ENCODE measurements at regions not wholly inside any gene's neighbourhood (a gene's known extent, or its start where the extent isn't known, plus 50 kb on each side); places are given as distances from the start of the nearest gene placed in this dataset.

DNA sequence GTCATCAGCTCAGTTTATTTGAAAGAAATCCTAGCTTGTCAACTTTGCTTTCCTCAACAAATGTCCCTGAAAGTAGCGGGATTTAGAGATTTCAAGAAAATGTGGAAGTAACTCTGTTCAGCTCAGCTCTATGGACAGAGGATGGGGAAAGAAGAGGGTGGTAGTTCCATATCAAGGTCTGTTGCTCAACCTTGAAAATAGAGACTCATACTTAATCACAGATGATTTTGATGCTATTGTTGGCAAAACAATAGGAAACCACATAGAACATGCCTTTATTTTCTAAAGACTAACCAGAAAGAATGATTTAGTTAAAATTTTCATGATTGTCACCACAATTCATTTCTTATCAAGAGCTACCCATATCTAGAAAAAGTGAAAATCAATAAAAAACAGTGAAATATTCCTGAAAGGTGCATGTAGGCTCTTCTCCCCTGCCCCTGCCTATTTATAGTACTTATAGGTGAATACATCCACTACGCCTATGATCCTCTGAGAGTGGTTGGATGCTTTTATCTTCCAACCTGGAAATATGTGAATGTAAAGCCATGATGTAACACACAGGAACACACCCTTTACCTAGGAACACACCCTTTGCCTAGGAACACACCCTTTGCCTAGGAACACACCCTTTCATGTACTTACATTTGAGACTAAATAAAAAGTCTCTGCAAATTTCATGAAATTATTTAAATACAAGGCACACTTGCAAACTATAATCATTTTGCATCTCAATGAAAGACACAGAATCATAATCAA, 65.8 kb downstream of the ETAA1 start:
- no peak for DNase-seq (ENCODE audit: low read depth)

DNA sequence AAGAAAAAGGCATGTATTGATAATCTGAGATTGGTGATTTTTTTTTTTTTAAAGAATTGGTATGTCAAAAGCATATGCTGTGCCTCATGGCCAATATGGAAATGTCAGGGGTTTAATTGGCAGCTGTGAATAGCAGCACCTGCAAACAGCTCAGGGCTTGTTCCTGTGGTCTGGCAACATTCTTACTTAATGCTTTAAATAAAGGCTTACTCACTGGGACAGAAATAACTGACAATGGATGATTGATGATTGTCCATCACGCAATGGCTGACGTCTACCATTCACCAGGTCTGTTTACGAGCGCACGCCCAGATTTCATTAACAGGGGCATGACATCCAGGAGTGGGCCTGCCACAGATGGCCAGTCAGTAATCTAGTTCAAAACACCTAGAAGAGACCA, 66.7 kb downstream of the ETAA1 start:
- peak; percentile 21 for DNase-seq (ENCODE audit: low read depth)

- DNase-seq (ENCODE audit: low read depth) = no peak
Measured at GRCh38 chr2:67465623-67466022, 68.5 kb downstream of the ETAA1 start.

- DNase-seq (ENCODE audit: low read depth) = no peak
Measured at GRCh38 chr2:67466734-67467133, 69.6 kb downstream of the ETAA1 start.

DNA sequence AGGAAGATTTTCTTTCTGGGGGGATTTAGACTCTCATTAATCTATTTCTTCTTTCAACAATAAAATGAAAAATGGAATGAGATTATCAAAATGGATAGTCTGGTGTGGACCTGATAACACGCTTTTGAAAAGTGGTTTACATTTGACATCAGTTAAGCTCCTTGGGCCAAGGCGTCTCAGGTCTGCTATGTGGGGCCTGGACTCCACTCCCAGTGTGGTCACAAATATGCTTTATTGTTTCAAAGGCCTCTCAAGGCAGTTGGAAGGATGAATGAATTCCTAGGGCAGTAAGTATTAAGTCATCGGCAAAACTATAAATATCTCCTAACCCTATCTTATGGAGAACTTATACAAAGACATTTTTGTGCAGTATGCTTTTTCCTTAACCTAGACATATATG, 74.5 kb downstream of the ETAA1 start:
- DNase-seq (ENCODE audit: low read depth) = no peak

DNA sequence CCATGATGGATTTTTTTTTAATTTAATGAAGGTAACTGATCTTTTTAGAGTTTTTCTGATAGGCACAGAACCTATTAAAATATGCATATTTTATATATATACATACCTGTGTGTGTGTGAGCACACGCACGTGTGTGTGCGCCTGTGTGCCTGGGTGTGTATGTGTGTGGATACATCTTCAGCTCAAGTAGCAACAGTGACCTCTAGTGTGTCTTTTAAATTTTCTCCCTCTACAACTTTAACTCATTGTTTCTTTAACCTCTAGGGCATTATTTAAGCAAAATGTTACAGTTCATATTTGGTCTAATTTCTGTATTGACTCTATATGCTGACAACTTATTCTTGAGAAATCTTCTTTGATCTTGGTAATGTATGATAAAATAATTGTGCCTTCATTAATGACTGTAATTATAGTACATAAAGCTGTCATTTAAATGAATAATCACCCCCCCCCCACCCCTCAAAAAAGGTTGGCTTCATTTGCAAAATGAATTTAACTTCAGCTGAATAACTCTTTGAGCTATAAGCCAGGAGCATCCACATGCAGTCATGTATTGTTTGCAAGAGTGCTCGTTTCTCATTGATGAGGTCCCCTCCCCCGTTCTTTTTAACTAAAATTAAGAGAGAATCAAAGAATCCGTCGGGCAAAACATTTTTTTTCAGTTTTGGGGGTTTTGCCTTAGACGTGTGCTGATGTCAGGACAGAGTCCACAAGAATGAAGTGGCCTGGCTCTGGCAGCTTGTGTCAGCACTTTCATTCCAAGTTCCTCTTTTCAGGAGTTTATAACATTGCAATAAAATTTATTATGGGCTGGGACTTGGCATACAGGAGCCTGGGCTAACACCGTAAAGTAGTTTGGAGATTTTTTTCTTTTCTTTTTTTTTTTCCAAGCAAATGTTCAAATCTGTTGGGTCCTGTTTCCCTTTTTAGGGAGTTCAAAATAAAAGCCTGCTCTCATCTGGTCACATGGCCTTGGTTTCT, 80.0 kb downstream of the ETAA1 start:
- peak; percentile 50 for DNase-seq (ENCODE audit: low read depth)

DNA sequence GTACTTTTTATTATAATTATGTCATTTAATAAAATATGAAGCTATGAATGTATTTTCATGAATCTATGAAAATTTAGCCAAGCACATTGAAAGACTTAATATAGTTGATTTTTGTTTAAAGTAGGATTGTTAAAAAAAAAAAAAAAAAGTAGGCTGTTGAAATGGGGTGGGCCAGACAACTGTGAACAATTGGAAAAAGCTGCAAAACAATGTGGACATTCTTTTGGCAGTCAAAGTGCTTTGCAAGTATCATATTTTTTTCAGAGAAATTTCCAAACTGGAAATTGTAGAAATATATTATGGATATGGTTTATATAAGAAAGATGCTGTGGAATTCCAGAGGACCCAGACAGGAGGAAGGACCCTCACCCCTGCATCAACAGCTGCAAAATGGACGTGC, 82.1 kb downstream of the ETAA1 start:
- DNase-seq (ENCODE audit: low read depth) = no peak

GRCh38 chr2:67485431-67485830, 88.3 kb downstream of the ETAA1 start:
- no peak for DNase-seq (ENCODE audit: low read depth)

GRCh38 chr2:67486041-67486796, 89.1 kb downstream of the ETAA1 start:
- peak; percentile 56 for DNase-seq (ENCODE audit: low read depth)

DNA sequence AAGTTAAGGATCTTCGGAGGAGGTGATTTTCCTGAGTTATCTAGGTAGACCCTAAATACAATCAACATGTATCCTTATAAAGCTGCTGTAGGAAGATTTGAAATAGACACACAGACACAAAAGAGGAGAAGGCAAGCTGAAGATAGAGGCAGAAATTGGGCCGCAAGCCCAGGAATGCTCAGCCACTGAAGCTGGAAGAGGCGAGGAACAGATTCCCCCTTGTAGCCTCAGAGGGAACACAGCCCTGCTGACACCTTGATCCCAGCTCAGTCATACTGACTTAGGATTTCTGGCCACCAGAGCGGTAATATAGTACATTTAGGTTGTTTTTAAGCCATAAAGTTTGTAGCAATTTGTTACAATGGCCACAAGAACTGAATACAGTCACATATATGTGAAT, 90.9 kb downstream of the ETAA1 start:
- no peak for DNase-seq (ENCODE audit: low read depth)

- DNase-seq (ENCODE audit: low read depth) = no peak
Measured at GRCh38 chr2:67489396-67489795, 92.3 kb downstream of the ETAA1 start.

- no peak for DNase-seq (ENCODE audit: low read depth)
Measured at GRCh38 chr2:67498931-67499330, 101.8 kb downstream of the ETAA1 start.

- DNase-seq (ENCODE audit: low read depth) = no peak
Measured at GRCh38 chr2:67499989-67500388, 102.9 kb downstream of the ETAA1 start.

DNA sequence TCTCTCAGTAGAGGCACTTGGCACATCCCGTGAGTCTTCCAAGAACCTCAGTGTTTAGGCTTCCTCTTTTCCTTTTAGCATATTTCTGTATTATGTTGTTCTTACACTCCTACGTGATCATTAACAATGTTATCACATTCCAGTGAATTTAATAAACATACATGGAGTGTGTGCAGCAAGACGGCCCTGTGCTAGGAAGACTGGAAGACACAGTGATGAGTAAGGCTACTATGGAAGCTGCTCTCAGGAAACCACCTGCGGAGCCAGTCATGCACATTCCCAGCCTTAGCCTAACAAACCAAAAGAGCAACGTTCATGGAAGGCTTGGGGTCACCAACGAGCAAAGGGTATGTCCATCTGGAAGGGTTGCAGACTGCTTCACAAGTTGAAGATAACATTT, 103.4 kb downstream of the ETAA1 start:
- DNase-seq (ENCODE audit: low read depth) = no peak

DNA sequence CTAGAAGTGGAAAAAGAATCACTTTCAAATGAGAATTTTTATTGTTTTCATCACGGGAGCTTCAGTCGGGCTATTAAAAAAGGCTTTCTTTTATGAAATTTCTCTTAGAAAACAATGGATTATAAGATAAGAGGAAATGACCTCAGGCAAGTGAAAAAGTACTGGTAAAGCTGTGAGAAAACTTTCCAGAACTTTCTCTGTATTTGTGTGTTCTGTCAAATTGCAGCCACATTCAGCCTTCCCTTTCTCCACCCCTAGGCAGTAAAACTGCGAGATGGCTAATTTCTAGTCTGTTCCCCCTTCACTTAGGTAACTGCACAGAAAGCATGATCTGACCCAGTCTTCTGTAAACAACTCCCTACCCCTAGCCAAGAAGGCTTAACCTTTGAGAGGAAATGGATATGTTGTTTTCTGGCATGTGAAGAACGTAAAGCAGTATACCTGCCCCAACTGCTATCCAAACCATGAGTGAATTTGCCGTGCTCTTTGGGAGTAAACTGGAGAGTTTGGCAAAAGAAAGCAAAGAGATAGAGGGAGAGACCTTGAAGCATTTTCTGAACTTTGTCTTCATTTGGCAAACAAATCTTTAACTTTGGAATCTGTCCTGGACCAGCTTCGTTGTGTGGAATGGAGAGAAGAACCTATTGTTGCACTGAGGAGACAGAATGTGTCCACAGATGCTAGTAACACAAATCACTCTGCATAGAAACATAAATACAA, 105.4 kb downstream of the ETAA1 start:
- no peak for DNase-seq (ENCODE audit: low read depth)

DNA sequence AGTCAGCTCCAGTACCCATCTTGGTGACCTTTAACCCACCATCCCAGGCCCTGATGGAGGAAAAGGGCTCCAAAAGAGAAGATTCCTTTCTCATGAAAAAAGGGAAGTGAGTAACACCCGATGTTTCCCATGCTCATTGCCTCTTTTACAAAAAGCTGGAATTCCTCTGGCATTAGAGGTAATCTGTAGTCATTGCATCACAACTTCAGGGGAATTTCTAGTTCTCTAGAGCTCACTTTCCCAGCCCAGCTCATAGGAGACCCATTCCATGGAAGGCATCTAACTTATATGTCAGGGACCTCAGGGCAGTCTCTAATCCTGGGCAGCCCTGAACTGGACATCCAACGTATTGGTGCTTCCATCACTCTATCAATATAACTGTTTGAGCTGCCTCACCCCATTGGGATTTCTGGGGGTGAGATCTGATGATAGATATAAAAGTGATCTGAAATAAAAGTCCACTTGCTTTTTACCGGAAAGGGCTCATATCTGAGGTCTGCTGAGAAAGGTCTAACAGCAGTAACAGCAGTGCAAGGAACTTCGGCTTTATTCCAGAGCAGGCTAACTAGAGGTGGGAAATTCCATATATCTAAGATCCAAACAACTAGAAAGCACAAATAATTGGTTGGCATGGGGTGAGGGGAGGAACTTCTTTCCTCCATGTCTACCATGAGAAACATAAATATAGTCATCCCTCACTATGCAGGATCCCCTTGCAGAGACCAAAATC, 106.1 kb downstream of the ETAA1 start:
- DNase-seq (ENCODE audit: low read depth) = peak; percentile 89

GRCh38 chr2:67510745-67511144, 113.6 kb downstream of the ETAA1 start:
- no peak for DNase-seq (ENCODE audit: low read depth)

DNA sequence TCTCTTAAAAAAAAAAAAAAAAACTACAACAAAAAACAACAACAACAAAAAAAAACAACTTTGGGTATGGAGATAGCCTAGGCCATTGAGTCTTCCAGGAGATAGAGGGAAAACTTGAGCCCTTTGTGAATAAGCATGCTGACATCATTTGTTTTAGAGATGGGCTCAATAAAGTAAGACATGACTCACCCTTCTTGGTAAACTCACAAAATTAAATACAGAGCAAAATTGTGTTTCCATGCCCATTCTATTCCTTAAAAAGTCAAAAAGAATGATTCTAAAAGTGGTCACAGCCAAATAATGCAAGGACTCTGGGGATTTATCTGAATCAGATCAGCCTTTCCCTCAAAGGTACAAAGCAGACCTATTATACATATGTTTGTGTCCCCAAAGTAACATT, 117.4 kb downstream of the ETAA1 start:
- DNase-seq (ENCODE audit: low read depth) = peak; percentile 31

GRCh38 chr2:67515056-67515455, 117.9 kb downstream of the ETAA1 start:
- no peak for DNase-seq (ENCODE audit: low read depth)

GRCh38 chr2:67515538-67515937, 118.4 kb downstream of the ETAA1 start:
- DNase-seq (ENCODE audit: low read depth) = no peak
